Stimulated activated CD8-positive, alpha-beta memory T cell treated with anti-CD3 and anti-CD28 coated beads, Interleukin-7, amount 100 ng/mL, for 4 hours (primary cell): ENCODE measurements at regions not wholly inside any gene's neighbourhood (a gene's known extent, or its start where the extent isn't known, plus 50 kb on each side); places are given as distances from the start of the nearest gene placed in this dataset.
"Not testable (repeated sequence)": the region's sequence is repeated elsewhere in the genome, so short reads cannot be mapped to it uniquely, and the experiment has no call there.

ENCODE experiments used
- DNase-seq, 2 donors: peaks; one replicate each; pipeline ENCODE4 v3.0.0-alpha.2; 2020; ENCODE audit warnings: low read depth in 2 of 2

GRCh38 chr5:1748271-1748670, 51.4 kb downstream of the MRPL36 start:
- no peak for DNase-seq

GRCh38 chr5:1747803-1748085, 51.9 kb downstream of the MRPL36 start:
- no peak for DNase-seq

DNA sequence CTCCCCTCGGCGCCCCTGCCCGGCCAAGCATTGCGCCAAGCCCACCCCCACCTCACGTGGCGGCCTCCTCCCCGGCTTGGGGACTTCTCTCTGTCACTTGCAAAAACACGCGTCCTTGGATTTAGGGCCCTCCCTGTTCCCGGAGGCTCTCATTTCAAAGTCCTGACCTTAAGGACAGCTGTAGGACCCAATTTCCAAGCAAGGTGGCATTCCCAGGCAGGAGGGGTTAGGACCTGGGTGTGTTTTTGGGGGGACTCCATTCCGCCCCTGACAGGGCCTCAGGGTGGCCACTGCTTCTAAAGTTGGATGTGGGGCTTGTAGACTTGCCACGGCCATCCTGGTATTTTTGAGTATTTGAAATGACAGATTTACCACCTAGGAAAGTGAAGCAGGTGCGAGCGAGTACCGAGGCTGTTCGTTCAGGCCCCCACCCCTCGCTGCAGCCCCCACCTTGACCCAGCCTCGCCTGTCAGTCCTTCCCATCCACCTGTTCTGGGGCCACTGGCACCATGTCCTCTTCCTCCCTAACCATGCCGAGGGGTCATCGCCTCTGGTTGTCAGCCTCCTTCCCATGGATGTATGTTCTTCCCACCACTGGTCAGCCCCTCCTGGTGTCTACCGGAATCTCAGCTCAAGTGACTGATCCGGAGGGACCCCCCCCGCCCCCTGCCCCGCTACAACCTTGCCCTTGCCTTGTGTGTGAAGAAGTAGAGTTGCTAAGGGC, 52.4 kb downstream of the MRPL36 start:
- no peak for DNase-seq

DNA sequence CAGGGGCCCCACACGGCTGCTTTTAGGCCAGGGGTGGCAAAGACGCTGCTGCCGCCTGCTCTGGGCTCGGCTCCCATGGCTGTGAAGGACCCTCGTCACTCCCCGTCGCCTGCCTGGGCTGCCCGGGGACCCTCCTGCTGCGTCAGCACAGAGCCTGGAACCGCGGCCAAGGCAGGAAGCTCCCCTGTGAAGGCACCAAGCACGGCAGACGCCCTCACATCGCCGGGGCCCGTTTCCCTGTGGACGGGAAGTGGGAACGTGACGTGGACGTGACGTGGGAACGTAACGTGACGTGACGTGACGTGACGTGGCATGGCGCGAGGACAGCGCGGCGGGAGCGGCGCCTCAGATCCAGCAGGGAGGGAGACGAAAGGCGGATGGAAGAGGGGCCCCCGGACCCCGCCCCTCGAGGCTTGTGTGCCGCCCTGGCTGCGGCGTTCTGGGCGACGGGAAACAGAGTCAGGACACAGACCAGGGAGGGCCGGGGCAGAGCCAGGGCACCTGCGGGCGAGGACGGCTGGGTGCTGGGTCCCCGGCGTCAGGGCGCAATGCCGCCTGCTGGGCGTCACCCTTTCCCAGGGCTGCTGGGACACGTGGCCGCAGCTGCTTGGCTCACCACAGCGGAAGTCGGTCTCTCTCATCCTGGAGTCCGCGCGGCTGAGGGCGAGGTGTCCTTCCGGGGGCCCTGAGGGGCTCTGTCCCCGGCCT, 53.1 kb downstream of the MRPL36 start:
- DNase-seq: no peak

DNA sequence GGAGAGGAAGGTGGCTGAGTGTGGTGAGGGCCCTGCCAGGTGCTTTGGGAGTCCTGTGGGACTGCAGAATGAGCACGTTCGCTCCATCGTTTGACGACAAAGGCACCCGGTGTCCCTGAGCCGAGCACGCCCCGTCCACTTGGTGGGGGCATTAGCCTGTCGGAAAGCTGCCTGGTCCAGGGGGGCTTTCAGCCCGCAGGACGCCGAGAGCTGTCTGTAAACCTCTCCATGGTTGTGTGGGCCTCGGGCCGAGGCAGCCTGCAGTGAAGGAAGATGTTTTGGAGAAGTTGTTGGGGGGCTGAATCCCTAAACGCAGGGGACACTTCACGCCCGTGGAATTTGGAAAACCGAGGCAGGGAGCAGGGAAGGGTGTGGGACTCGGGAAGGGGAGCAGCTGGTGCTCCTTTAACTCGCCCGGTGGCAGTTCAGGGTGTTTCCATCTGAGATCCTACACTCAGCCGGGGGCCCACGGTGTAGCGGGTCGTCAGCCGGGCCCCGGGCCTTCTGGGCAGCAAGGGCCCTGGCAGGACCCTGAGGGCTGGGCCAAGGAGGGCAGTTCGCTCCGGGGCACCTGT, 53.8 kb downstream of the MRPL36 start:
- no peak for DNase-seq

- no peak for DNase-seq
Measured at GRCh38 chr5:1745123-1745795, 54.4 kb downstream of the MRPL36 start.

DNA sequence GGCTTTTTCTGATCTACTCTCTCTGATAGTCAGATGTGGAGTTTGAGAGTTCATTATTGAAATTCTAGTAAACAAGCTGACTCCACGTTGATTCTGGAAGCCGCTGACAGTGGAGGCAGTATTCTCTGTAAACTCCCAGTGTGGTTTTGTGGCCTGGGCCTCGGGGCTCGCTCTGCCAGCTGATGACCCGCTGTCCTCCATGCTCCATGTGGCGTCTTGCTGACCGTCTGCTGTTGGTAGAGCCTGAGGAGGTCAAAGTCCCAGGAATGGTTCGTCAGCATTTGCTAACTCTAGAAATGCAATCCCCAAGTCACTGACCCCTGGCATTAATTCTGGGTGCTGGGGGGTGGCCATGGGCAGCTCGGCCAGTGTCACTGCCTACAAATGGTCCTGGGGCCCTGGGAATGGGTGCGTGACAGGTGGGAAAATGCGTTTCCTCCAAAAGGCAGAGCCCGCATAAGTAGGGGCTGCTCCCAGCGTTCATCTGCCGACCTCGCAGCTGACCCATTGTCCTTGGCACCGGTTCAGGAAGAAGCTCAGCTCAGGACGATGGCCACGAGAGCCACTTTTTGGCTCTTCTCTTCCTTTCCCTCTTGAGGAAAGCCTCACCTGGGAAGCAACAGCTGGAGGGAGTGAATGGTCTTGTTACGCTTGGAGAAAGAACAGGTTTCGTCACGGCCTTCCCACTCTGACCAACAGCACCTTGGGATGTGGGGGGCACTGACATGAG, 55.1 kb downstream of the MRPL36 start:
- DNase-seq: no peak

DNA sequence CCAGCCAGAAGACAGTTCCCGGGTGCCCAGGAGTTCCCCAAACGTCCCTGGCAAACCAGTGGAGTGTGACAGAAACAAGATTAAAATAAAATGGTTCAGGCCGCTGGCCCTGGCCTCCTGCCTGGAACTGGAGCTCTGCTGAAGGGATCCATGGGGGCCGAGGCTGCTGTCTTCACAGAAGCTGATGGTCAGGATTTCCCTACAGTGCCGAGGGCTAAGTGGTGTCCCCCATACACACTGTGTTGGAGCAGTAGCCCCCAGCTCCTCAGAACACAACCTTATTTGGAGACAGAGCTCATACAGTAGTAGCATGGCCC, 55.9 kb downstream of the MRPL36 start:
- DNase-seq: no peak

DNA sequence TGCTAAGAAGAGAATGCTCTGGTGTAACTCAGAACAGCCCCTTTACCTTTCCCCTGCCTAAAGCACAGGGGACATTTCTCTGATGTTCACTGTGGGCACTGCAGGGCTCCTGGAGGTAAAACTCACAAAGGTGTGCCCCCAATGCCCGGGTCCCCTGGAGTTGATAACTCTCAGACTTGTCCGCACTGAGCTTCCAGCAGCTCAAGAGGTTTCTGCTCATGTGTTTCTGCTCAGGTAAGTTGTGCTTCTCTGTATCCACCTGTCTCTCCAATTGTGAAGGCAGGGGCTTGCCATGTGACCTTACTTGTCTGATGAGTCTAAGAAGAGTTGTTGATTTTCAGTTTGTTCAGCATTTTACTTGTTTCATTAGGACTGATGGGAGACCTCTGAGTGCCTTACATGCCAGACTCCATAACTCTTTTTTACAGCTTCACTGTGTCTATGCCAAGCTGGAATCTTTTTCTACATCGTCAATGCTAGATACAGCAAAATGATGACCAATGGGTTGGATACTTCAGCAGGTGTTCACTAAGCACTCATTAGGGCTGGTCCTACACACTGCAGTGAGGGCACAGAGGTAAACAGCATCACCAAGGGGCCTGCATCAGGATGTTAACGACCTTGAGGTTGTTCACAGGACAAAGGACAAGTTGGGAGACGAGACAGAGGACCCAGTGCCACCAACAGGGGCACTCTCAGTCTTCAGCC, 56.4 kb downstream of the MRPL36 start:
- no peak for DNase-seq

DNA sequence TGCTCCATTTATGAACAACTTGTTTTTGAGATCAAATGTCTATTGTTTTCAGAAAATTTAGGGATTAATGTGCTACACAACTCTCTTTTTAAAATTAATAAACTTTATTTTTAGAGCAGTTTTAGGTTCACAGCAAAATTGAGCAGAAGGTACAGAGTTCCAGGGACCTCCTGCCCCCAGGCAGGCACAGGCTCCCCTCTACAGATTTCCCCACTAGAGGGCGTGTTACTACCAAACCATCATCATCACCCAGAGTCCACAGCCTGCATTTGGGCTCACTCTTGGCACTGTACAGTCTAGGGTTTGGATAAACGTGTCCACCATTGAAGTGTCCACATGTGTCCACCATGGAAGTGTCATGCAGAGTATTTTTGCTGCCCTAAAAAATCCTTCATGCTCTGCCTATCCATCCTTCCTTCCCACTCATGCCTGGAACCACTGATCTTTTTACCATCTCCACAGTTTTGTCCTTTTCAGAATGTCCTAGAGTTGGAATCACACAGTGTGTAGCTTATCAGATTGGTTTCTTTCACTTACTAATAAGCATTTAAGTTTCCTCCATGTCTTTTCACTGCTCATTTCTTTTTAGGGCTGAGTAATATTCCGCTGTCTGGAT, 61.7 kb downstream of the MRPL36 start:
- DNase-seq: peak in 1 of 2 donors; percentile 17

- DNase-seq: no peak
Measured at GRCh38 chr5:1736889-1737711, 62.5 kb downstream of the MRPL36 start.

GRCh38 chr5:1736065-1736464, 63.6 kb downstream of the MRPL36 start:
- no peak for DNase-seq

DNA sequence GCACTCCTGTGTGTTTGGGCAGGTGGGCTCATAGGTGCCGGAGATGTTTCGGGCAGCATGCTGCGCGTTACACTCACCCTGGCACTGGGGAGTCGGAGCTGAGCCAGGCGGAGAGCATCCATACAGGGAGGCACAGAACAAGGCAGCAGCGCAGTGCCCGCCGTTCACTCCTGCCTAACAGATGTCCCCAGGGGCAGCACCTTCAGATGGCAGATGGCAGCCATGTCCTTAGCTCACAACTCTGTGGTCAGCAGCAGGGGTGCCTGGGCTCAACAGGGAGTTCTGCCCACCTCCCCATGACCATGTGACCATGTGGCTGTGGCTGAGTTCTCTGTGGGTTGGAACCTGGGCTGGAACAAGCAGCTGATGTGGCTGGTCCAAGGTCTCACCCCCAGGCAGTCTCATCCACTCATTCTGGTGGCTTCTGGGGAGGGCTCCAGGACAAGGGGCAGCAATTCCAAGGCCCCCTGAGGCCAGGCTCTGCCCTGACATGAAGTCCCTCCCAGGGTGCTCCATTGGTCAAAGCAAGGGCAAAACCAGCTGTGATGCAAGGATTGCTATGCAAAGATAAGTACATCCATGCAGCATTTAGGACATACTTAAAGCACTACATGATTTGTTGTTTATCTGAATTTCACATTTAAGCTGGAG, 64.2 kb downstream of the MRPL36 start:
- DNase-seq: no peak

DNA sequence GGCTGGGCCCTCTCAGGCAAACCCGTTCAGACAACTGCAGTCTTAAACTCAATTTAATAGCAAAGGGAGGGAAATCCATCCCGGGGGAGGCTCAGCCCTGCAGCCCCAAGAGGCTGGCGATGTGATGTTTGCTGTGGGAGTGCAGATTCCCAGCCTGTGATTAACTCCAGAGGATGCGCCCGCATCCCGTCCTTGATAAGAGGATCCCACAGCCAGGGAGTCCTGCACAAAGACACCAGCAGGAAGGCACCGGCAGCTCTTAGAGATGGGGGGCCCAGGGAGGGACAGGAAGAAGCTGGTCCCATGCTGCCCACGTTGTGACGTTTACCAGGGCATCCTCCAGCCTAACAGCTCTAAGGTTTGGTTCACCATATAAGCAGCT, 64.7 kb downstream of the MRPL36 start:
- no peak for DNase-seq

GRCh38 chr5:1734271-1734907, 65.2 kb downstream of the MRPL36 start:
- no peak for DNase-seq

GRCh38 chr5:1733369-1733768, 66.3 kb downstream of the MRPL36 start:
- no peak for DNase-seq

DNA sequence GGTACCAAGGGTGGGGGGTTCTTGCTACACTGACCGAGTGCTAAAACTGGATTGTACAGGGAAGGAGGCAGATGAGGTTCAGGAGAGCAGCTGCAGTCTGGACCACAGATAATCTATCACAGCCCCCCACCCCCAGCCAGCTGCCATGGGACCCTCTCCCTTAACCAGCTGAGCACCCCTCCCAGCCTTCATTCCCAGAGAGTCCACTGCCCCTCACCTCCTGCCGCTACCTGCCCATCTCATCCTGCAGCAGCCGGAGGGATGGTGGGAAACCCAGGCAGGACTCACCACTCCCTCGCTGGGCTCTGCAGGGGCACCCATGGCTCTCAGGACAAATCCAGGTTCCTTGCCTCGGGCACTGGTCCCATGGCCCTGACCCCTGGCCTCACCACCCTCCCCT, 66.7 kb downstream of the MRPL36 start:
- no peak for DNase-seq

DNA sequence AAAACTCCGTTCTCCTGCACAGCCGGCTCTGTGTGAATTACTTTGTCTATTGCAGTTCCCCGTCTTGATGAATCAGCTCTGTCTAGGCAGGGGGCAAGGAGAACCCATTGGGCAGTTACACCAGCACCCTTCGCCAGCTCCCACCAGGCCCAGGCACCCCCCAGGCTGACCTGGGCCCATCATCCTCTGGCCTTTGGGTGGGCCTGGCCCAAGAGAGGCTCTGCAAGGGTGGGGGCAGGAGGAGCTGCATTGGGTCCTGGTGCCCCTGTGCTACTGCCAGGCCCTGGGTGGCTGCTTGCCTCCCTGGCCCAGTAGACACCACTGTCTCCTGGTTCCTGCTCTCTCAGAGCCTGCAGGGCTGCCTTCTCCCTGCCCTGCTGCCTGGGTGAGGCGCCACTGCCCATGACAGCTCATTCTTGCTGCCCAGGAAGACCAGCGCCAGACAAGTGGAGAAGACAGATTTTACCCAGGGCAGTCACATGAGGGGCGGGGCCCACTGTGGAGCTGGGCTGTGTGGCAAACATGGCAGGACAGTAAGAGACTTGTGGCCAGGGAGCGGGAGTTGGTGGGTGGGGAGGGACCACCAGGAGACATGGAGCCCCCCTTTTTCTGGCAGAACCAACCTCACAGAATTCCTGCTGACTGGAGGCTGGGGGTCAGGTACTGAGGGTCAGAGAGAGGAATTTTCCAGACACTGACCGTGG, 67.2 kb downstream of the MRPL36 start:
- DNase-seq: no peak

GRCh38 chr5:1731855-1732237, 67.8 kb downstream of the MRPL36 start:
- not testable (repeated sequence) for DNase-seq
